ENCODE measurements at regions not wholly inside any gene's neighbourhood (a gene's known extent, or its start where the extent isn't known, plus 50 kb on each side); places are given as distances from the start of the nearest gene placed in this dataset.
"Not testable (repeated sequence)": the region's sequence is repeated elsewhere in the genome, so short reads cannot be mapped to it uniquely, and the experiment has no call there.

DNA sequence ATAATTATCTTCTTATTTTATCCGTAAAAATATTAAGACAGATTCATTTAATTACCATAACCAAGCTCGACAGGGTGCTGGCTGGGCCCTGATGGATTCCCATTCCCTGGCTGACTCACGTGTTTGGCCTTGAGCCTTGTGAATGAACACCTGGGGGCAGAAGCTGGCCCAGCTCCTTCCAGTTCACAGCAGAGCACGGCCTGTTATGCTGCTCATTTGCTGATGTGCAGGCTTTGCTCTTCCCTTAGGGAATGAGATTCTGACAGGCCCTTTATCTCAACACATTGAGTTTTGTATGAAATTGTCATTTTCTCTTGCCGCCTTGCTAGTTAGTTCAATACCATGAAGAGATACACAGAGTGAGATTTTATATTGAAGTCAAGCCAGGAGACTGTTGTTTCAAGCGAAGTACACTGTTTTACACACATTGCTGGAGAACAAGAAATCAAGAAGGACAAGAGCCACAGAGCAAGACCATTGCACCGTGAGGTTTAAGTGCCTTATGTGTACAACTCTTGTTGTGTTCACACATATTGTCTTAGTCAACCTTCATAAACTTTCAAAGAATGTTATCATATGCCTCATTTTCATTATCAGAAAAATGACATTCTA is 1583.3 kb downstream of the STIM2 start:
- DNase-seq: peak; percentile 35

DNA sequence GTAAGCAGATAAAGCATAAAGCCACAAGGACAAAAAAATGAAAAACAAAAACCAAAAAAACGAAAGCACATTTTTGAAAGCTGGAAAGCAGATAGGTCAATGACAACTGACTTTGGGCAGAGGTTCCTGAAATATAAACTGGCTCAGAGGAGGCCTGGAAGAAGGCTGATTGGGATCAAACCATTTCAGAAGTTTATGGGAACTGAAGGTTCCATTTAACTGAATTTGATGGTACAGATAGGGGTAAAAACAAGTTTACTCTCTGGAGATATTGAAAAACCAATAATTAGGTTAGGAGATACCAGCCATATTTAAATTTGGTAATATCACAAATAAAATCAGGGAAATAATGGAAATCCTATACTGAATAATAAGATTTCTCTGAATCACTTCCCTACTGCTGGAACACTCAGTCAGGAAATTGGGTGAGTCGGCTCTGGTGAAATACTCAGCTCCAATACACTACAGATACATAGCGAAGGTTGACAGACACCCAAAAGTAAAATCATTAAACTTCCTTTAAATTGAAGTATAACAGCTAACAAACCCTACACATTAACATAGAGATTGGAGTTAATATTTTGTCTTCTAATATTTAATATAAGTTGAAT is 1584.3 kb downstream of the STIM2 start:
- DNase-seq: peak; percentile 49

GRCh38 chr4:28449085-28449484 is 1588.4 kb downstream of the STIM2 start:
- no peak for DNase-seq

DNA sequence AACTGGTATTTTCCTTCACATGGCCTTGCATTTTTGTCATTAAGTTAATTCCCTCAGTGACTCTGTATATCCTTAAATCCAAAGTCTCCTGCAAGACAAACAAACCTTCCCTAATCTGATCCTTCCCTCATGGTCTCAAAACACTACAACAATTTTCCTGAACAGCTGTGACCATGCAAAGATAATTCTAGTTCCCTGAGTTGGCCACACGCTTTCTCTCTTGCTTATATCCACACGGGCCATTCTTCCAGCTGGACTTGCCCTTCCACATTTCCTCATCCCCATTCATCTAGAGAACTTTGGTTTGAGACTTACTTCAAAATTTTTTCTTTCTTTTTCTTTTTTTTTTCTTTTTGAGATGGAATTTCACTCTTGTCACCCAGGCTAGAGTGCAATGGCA is 1590.7 kb downstream of the STIM2 start:
- DNase-seq: no peak

DNA sequence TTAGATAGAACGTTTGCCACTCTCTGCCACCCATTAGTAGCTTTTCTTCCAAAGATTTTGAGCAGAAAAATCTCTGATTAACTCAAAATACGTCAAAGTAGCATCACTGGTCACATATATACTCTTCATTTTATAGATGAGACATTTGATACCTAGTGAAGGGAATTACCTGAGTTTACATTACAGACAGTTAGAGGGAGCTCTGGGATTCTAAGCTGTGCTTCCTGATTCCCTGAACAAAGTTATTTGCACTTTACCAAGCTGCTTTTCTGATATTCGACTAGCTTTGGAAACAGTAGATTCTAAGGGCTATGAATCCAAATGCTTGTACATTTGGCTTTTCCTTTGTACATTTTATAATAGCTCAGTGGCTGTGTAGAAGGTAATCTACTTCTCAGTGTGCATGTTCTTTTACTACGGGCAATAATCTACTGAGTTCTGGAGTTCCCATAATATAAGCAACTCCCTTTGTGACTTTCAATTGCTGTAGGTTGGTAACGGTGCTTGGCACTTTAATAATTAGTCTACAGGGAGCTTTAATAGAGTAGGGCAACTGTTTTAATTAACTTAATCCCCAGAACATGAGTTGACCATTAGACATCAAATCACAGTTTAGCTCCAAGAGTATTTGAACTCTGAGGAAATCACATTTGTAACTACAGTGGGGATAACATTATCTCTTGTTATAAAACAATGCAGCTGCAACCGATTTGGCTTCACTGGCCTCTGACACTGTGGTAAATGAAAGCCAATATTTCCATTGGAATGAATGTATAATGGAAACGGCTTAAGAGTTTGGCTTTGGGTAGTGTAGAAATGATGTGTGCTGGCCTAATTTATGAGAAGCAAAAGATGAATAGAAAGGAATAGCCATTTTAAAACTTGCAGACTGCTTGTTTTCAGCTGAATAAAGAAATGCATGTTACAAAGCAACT is 1602.4 kb downstream of the STIM2 start:
- no peak for DNase-seq

- DNase-seq: no peak
Measured at GRCh38 chr4:28464823-28465222, 1604.2 kb downstream of the STIM2 start.

- DNase-seq: not testable (repeated sequence)
Measured at GRCh38 chr4:28466886-28467285, 1606.2 kb downstream of the STIM2 start.

GRCh38 chr4:28469387-28469786 is 1608.7 kb downstream of the STIM2 start:
- no peak for DNase-seq

GRCh38 chr4:28469886-28470285 is 1609.2 kb downstream of the STIM2 start:
- peak; percentile 8 for DNase-seq

- DNase-seq: no peak
Measured at GRCh38 chr4:28475381-28475780, 1614.7 kb downstream of the STIM2 start.

GRCh38 chr4:28479666-28480065 is 1619.0 kb downstream of the STIM2 start:
- no peak for DNase-seq

DNA sequence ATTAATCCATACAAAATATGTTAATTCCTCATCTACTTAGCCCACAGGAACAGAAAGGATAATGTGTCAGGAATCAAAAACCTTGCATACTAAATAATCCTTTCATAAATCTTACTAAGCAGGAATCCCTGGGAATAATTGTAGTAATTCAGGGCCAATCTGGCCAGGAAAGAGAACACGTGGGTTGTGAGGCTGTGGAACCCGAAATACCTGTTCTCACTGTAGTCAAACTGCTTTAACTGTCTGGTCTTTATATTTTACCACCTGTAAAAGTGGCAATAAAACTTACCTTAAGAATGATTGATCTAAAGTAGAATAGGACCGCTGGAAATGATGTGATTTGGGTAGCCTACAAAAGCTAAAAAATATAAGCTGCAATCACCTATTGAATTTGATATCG is 1620.9 kb downstream of the STIM2 start:
- DNase-seq: no peak

GRCh38 chr4:28482580-28483270 is 1622.1 kb downstream of the STIM2 start:
- DNase-seq: no peak

DNA sequence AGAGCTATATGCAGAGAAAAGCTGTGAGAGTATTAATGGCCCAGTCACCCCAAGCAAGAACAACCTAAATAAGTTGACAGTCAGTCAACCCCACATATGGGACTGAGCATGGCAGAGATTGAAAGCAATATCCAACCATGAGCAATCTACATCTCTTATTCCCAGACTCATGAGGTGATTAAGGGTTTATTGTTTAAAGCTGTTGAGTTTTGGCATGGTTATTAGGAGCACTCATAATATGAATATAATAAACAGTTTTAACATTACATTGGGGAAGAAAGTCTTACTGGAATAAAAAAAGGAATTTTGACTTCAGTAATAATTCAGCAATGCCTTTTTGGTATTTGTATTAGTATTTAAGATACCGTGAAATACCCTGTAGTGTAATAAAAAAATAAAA is 1627.4 kb downstream of the STIM2 start:
- DNase-seq: no peak

DNA sequence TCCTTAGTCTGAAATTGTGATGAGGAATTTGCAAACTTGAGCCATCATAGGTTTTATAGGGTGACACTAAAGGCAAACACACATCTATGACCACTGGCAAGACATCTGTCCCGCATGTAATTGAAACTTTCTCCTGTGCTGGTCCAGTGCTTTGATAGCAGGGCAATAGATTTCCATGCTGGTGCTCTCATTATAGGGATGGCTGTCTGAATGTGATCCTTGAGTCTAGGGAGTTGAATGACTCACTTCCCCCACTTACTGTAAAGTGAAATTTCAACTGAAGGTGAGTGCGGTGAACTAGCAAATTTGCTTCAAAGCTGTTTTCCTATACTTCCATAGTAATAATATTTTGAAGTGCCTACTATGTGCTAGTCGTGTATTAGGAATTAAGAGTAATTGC is 1630.0 kb downstream of the STIM2 start:
- DNase-seq: peak; percentile 8

DNA sequence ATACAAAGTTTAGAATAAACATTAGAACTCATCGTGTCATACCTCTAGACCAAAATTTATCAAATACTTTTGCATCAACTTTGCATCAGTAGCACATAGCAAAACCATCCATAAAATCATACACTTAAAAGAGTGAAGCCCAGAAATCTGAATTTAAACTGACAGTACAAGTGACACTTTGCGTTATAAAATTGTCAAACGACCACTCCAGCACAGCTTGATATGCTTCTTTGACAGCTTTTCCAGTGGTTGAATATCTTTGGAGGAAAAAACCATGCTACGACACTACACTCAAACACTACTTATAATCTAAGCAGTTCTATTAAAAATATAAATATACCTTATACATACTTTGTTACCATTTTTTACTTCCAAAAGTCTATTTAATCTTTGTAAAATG is 1644.4 kb downstream of the STIM2 start:
- no peak for DNase-seq

GRCh38 chr4:28508636-28509035 is 1648.0 kb downstream of the STIM2 start:
- DNase-seq: no peak

- not testable (repeated sequence) for DNase-seq
Measured at GRCh38 chr4:28514766-28515165, 1654.1 kb downstream of the STIM2 start.

- DNase-seq: peak; percentile 70
Measured at GRCh38 chr4:28518561-28519165, 1658.0 kb downstream of the STIM2 start.

- no peak for DNase-seq
Measured at GRCh38 chr4:28523681-28524190, 1663.1 kb downstream of the STIM2 start.

GRCh38 chr4:28536124-28536523 is 1675.5 kb downstream of the STIM2 start:
- no peak for DNase-seq

- DNase-seq: no peak
Measured at GRCh38 chr4:28545986-28546385, 1685.3 kb downstream of the STIM2 start.

DNA sequence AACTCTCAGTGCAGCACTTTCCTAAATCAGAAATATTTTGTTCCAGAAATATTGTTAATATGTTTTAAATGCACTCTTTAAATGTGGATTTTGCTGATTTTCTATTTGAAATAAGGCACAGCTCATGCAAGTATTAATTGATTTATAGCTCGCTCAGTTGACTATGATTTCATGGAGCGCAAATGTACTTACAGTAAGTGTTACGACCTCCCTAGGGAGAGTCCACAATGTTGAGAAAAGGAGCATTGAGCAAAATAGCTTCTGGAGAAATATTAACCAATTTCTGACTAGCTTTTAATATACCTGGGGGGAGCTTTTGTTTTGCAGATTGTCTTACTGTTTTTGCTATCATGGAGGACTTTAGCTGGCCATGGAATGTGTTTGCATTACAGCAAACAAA is 1687.5 kb downstream of the STIM2 start:
- no peak for DNase-seq
